HS-27A (cell line): ENCODE measurements at regions not wholly inside any gene's neighbourhood (a gene's known extent, or its start where the extent isn't known, plus 50 kb on each side); places are given as distances from the start of the nearest gene placed in this dataset.
"Not testable (repeated sequence)": the region's sequence is repeated elsewhere in the genome, so short reads cannot be mapped to it uniquely, and the experiment has no call there.

Source experiments
- DNase-seq: peaks from one replicate; pipeline ENCODE4 v3.0.0-alpha.2; 2012; ENCODE audit warnings: low read depth, missing footprints

GRCh38 chr2:236632295-236633218 lies 62.9 kb downstream of the ACKR3 start:
- no peak for DNase-seq

GRCh38 chr2:236633219-236633570 lies 63.6 kb downstream of the ACKR3 start:
- DNase-seq, result no peak

- DNase-seq, result no peak
Observed at GRCh38 chr2:236633775-236634560, 64.3 kb downstream of the ACKR3 start.

GRCh38 chr2:236636261-236636660 lies 66.6 kb downstream of the ACKR3 start:
- no peak for DNase-seq

- DNase-seq, result no peak
Observed at GRCh38 chr2:236636714-236637470, 67.3 kb downstream of the ACKR3 start.

GRCh38 chr2:236637686-236638569 lies 68.3 kb downstream of the ACKR3 start:
- DNase-seq, result no peak

GRCh38 chr2:236638707-236639106 lies 69.1 kb downstream of the ACKR3 start:
- no peak for DNase-seq

- DNase-seq, result no peak
Observed at GRCh38 chr2:236639461-236640235, 70.0 kb downstream of the ACKR3 start.

- no peak for DNase-seq
Observed at GRCh38 chr2:236641051-236641726, 71.6 kb downstream of the ACKR3 start.

- no peak for DNase-seq
Observed at GRCh38 chr2:236642125-236642524, 72.5 kb downstream of the ACKR3 start.

GRCh38 chr2:236642584-236643291 lies 73.1 kb downstream of the ACKR3 start:
- no peak for DNase-seq

- no peak for DNase-seq
Observed at GRCh38 chr2:236643480-236643879, 73.9 kb downstream of the ACKR3 start.

GRCh38 chr2:236644067-236644466 lies 74.4 kb downstream of the ACKR3 start:
- DNase-seq, result no peak

GRCh38 chr2:236644502-236644911 lies 74.9 kb downstream of the ACKR3 start:
- DNase-seq, result no peak

GRCh38 chr2:236645141-236645540 lies 75.5 kb downstream of the ACKR3 start:
- DNase-seq, result not testable (repeated sequence)

- no peak for DNase-seq
Observed at GRCh38 chr2:236646441-236646840, 76.8 kb downstream of the ACKR3 start.

GRCh38 chr2:236646871-236647270 lies 77.2 kb downstream of the ACKR3 start:
- DNase-seq, result no peak

GRCh38 chr2:236647621-236648020 lies 78.0 kb downstream of the ACKR3 start:
- no peak for DNase-seq

GRCh38 chr2:236653863-236654262 lies 84.2 kb downstream of the ACKR3 start:
- DNase-seq, result no peak
